ENCODE measurements at regions not wholly inside any gene's neighbourhood (a gene's known extent, or its start where the extent isn't known, plus 50 kb on each side); places are given as distances from the start of the nearest gene placed in this dataset.
"Not testable (repeated sequence)": the region's sequence is repeated elsewhere in the genome, so short reads cannot be mapped to it uniquely, and the experiment has no call there.

DNA sequence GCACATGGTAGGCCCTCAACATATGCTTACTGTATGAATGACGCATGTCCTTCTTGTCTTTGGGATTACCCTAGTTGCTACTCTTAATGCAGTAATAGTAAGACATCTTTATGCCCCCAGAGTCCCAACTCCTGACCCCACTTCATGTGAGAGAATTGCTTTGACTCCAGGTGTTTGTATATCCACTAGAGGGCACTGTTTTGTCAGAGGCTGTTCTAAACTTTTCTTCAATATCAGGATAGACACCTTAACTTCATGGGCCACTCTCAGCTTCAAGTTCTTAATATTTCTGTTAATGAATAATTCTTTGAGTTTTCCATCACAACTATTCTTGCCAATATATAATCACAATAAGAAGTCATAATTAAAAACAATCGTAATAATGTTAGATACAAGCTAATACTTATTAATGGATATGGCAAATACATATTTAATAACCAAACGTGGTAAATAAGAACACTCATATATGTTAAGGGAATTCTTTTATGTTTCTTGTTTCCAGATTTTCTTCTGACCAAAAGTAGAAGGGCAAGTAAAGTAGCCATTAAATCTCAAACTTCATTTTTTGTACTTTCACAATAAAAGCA lies 337.2 kb upstream of the DNAJC19 start:
- DNase-seq = no peak

GRCh38 chr3:181324516-181324915 lies 335.0 kb upstream of the DNAJC19 start:
- not testable (repeated sequence) for DNase-seq

DNA sequence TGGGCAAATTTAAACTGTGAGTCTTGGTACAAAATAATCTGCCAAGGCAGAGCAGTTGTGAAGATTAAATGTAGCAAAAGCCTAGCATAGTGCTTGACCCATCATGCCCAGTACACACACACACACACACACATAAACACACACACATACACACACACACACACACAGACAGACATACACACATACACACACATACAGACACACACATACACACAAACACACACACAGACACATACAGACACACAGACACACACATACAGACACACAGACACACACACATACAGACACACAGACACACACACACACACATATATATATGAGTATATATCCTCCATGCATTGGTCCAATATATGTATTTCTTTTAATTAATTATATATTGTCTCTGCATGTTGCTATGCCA lies 328.8 kb upstream of the DNAJC19 start:
- DNase-seq = no peak

DNA sequence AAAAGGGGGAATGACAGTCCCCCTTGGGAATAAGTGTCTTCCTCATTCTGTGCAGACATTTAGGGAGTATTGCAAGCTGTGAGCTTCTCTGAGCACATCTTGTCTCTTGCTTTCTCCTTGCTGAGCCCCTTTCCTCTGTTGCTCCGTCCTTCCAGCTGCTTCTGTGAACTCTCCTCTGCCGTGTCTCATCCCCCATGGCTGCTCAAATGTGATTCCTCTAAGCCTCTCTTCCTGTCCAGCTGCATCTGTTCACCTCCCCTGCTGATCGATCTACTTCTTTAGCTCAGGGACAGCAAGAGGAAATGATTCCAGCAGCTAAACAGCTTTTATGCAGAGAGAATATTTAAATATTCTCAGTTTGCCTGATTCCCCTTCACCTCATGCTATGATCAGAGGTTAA lies 328.0 kb upstream of the DNAJC19 start:
- no peak for DNase-seq

DNA sequence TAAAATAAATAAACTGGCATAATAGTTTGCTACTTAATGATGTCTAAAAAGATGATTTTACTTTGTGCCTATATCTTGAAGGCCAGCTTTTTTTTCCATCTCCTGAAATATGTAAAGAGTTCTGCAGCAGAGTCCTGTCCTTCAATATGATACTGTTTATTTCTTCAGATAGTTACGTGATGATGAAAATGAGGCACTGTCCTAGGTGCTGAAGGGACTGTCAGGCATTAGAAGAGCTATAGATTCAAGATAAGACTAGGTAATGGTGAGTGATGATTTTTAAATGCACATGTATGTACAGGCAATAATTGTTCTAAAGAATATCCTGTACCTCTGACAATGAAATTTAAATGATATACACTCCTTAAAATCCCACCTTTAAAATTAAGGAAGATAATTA lies 326.9 kb upstream of the DNAJC19 start:
- DNase-seq = no peak

- DNase-seq = no peak
Measured at GRCh38 chr3:181313335-181313734, 323.8 kb upstream of the DNAJC19 start.

GRCh38 chr3:181311186-181311585 lies 321.6 kb upstream of the DNAJC19 start:
- no peak for DNase-seq

- DNase-seq = no peak
Measured at GRCh38 chr3:181302960-181303359, 313.4 kb upstream of the DNAJC19 start.

- no peak for DNase-seq
Measured at GRCh38 chr3:181300033-181300432, 310.5 kb upstream of the DNAJC19 start.

DNA sequence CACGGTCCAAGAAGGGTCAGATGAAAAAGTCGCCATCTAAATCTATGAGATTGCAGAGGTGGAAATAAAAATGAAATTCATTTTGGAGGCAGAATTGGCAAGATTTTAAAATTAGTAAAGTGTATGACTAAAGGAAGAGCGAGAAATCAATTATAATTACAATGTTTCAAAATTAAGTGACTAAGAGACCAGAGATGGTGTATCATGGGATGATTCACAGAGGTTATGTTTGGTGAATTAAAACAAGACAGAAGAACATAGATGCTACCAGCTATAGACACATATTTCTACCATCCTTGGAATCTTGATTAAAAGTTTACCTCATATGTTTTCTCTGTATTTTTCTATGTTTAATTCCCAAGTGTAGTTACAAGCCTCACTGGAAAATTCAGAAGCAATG lies 308.9 kb upstream of the DNAJC19 start:
- no peak for DNase-seq

DNA sequence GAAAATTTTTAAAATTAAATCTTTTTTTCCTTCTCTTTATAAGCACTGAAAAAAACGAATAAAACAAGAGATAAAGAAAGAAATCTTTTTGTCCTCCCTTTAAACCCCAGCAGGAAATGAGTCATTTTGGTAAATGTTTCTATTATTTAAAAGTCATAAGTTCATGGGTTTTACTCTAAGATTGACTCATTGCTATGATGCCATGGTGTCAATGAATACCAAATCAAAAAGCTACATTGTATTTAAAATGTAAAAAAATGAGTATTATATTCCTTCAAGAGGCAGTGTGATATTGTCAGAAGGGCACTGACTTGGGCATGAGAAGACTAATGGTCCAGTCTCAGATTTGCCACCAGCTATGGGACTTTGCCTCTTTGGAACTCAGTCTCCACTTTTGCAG lies 303.4 kb upstream of the DNAJC19 start:
- no peak for DNase-seq

GRCh38 chr3:181290941-181291340 lies 301.4 kb upstream of the DNAJC19 start:
- DNase-seq = no peak

DNA sequence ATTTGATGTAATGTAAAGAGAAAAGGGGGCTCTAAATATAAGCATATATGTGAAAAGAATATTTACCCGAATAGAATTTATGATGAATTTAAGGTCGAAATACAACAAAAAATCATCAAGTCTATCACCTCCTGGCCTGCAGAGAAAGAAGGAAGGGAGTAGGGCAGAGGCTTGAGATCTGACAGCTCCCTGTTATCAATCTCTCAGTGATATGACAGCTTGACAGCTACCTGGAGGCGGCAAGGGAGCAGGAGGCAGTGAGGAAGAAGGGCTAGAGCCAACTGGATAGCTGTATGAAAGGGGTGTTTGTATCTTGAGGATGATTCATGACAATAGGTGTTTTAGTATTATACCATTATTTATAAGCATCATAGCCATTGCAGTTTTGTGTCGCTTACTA lies 299.8 kb upstream of the DNAJC19 start:
- DNase-seq = no peak

DNA sequence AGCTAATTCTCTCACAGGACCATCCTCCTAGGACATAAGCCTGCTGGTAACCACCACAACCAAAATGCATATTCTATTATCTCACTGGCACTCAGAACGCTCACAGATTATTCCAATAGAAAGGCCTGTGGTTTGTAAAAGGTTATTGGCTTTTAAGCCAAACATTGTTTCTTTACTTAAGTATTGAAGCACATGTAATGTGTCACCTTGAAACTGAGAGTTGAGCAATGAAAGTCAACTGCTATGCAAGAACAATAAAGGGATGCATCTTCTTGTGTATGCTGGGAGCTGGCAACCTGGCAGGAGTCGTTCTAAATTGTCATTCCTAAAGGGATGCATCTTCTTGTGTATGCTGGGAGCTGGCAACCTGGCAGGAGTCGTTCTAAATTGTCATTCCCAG lies 298.6 kb upstream of the DNAJC19 start:
- no peak for DNase-seq

DNA sequence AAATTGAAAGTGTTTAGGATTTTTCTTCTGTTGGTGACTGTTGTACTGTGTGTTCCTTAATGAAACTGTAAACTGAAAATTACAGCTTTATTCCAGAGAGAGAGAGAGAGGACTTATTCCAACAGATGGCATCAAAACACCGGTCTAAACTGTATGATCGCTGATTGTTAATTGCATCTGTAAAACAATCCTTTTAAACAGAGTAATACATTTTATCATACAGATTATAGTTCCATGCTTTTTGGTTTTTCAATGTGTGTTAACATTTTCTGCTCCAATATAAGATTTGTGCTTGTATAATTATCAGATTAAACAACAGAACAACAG lies 289.7 kb upstream of the DNAJC19 start:
- no peak for DNase-seq

- no peak for DNase-seq
Measured at GRCh38 chr3:181278468-181279238, 289.1 kb upstream of the DNAJC19 start.

DNA sequence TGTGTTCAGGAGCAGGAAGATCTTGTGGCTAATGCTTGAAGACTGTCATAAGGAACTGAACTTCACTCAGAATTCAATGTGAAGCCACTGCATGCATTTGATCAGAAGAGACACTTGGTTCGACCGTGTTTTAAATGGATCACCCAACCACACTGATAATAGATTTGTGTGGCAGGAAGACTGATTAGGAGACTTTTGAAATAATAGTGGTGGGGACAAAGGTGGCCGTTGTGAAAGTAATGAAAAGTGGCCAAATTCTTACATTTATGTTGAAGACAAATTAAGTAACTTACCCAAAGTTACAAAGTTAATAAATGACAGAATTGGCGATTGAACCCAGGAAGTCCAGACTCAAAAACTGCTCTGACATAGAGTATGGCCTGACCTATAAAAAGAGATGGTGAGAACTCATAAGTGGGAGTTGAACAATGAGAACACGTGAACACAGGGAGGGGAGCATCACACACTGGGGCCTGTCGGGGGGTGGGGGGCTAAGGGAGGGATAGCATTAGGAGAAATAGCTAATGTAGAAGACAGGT lies 286.9 kb upstream of the DNAJC19 start:
- DNase-seq = no peak

- no peak for DNase-seq
Measured at GRCh38 chr3:181274025-181274424, 284.5 kb upstream of the DNAJC19 start.

DNA sequence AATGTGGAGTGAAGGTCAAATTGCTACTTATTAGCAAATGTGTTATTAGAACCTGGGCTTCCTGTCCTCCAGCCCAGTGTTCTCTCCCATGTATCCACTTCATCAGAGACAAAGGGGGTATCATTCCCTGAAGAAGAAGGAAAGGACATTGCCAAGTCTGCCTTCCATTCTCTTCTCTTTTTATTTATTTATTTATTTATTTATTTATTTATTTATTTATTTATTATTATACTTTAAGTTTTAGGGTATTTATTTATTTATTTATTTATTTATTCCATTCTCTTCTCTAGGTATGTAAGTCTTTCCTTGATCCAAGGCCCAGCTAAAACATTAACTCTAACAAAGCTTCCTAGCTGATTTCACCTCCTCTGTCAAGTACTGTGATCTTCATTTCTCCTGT lies 277.8 kb upstream of the DNAJC19 start:
- DNase-seq = no peak

- no peak for DNase-seq
Measured at GRCh38 chr3:181265750-181266333, 276.3 kb upstream of the DNAJC19 start.

DNA sequence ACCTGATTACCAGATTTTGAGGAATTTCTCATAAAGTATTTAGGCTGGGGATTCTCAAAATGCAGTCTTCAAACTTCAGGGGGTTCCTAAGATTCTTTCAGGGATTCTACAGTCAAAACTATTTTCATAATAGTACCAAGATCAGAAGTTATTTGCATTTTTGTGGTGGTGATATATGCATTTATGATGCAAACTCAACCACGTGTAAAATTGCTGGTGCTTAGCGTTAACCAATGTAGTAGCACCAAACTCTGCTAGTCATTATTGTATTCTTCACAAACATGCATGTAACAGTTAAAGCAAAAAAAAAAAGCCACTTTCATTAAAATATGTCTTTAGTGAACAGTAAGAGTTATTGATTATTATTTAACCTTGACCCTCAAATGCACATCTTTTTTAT lies 274.9 kb upstream of the DNAJC19 start:
- no peak for DNase-seq

DNA sequence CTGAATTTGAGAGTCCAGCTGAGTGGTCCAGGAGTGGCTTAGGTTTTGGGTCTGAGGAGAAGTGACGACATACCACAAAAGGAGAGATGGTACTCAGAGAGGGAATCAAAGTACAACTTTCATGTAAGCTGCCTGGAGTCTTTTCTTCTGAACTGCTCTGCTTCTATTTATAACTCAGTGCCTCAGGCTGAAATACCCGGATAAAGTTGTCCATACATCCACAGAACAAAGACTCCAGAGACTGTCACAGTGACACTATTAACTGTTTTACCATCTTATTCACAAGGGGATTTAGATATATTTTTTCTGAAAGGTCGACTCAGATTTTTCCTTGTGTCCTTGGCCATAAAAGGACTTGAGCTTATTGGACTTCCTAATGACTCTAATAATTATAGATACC lies 264.3 kb upstream of the DNAJC19 start:
- no peak for DNase-seq

GRCh38 chr3:181252631-181253030 lies 263.1 kb upstream of the DNAJC19 start:
- no peak for DNase-seq

GRCh38 chr3:181250714-181251113 lies 261.2 kb upstream of the DNAJC19 start:
- no peak for DNase-seq

DNA sequence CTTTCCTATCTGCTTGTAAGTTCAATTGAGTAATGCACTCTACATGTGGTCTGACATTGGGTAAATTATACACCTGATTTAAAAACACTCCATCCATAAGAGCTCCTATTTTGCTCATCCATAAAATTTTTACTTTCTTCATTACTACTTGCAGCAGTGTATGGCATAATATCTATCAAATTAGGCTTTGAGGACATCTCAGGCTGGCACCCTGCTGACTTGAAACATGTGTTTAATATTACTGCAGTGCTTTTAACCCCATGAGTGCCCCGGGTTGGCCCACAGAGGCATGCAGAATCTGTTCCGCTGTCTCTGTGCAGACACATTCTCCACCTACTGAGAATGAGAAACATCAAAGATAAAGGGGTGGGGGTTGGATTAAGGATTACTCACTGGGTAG lies 249.9 kb upstream of the DNAJC19 start:
- no peak for DNase-seq

Data from DMS79 (cell line).